AG04449 (cell line): ENCODE measurements at regions not wholly inside any gene's neighbourhood (a gene's known extent, or its start where the extent isn't known, plus 50 kb on each side); places are given as distances from the start of the nearest gene placed in this dataset.
"Not testable (repeated sequence)": the region's sequence is repeated elsewhere in the genome, so short reads cannot be mapped to it uniquely, and the experiment has no call there.

Experiments used
- CTCF ChIA-PET: fragments of 350-600 bp; formaldehyde crosslinking; extraction: SDS; loops from one replicate; lab custom pipeline; 2021; ENCODE audit warnings: antibody characterized with exemption; lab: Yijun Ruan, JAX
- POLR2A ChIA-PET: fragments of 400-600, 350-600 bp; formaldehyde crosslinking; extraction: SDS; loops from one replicate; lab custom pipeline; 2020; ENCODE audit warnings: antibody characterized with exemption, inconsistent platforms; lab: Yijun Ruan, JAX
- DNase-seq: peaks from one replicate; pipeline ENCODE4 v3.0.0-alpha.2; 2010; ENCODE audit warnings: low read depth, low spot score
- H3K4me3 ChIP-seq: 2 replicates; pipeline ENCODE4 v1.5.1; 2011; ENCODE audit warnings: low read depth, mild to moderate bottlenecking, control low read depth, low read length
- TF ChIP-seq, protein P1 (sequence below): IDR thresholded peaks from one replicate; pipeline ENCODE4 v1.5.1; 2011; ENCODE audit warnings: mild to moderate bottlenecking, moderate library complexity, low read length, control low read depth, inconsistent platforms; ENCODE audit not compliant: insufficient read depth; ENCODE audit errors: missing control alignments

- no peak overlapping the region for H3K4me3 ChIP-seq
- POLR2A ChIA-PET, result no interaction called here
- TF ChIP-seq, protein P1, sequence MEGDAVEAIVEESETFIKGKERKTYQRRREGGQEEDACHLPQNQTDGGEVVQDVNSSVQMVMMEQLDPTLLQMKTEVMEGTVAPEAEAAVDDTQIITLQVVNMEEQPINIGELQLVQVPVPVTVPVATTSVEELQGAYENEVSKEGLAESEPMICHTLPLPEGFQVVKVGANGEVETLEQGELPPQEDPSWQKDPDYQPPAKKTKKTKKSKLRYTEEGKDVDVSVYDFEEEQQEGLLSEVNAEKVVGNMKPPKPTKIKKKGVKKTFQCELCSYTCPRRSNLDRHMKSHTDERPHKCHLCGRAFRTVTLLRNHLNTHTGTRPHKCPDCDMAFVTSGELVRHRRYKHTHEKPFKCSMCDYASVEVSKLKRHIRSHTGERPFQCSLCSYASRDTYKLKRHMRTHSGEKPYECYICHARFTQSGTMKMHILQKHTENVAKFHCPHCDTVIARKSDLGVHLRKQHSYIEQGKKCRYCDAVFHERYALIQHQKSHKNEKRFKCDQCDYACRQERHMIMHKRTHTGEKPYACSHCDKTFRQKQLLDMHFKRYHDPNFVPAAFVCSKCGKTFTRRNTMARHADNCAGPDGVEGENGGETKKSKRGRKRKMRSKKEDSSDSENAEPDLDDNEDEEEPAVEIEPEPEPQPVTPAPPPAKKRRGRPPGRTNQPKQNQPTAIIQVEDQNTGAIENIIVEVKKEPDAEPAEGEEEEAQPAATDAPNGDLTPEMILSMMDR, result no peak
- no peak for DNase-seq
- CTCF ChIA-PET, result no interaction called here
These were observed 171.0 kb downstream of the ID4 start for GRCh38 chr6:20008131-20008530.

DNA sequence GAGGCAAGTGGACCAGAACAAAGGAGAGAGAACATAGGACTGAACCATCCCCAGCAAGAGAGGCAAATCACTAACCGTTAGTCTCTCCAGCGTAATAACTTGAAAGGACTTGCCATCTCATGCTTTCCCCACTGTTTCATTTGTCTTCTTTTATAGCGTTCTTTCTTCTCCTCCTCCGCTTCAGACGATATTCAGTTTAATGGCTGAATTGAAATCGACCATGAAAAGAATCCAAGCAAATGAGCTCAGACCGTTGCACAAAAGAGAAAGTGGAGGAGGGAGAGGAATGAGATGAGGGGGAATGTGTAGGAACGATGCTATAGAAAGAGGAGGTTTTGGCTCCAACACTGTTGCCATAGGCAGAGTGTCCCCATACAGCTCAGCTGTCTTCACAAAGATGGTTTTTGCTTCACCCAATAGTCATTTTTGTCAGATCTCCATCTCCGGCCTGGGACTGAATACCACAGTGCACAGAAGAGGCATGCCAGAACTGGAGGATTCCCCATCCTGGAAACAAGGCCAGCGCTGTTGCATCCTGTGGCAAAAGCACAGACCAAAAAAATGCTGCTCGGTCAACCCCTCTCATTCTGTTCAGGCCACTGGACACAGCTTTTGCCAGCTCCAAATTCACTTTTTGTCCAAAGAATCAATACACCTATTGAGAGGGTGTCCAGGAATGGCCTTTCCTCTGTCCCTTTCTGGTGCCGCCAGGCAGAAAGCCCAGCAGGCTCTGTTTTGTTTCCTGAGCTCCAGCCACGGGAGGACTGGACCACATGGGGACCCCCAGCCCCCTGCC is 176.1 kb downstream of the ID4 start:
- TF ChIP-seq, protein P1, result no peak
- DNase-seq, result no peak
- no peak overlapping the region for H3K4me3 ChIP-seq
- ChIA-PET CTCF (no interaction called here), POLR2A (no interaction called here)

DNA sequence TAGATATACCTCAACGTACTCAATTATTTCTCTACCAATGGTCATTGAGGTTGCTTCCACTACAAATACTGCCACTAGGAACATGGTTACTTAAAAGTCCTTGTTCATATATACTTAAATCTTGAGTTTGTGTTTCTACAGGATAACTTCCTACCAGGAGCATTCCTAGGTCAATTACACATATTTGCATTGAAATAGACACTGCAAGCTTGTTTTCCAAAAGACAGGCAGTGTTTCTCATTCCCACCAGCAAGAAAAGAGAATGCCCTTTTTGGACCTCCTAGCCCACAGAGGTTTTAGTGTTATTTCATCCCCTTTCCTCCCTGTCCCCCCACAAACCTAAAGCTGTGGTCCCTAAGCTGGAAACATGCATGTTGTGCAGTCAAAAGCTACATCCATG is 177.3 kb downstream of the ID4 start:
- H3K4me3 ChIP-seq, result no peak overlapping the region
- TF ChIP-seq, protein P1, result no peak
- POLR2A ChIA-PET, result no interaction called here
- no peak for DNase-seq
- CTCF ChIA-PET, result no interaction called here

DNA sequence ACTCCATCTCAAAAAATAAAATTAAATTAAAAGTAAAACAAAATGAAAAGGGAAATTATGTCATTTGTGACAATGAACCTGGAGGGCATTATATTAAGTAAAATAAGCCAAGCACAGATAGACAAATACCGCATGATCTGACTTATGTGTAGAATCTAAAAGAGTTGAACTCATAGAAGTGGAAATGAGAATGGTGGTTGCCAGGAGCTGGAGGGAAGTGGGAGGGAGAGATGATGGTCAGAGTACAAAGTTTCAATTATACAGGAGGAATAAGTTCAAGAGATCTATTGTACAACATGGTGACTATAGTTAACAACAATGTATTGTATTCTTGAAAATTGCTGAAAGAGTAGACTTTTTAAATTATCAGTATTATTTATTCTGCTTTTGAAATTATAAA is 183.4 kb downstream of the ID4 start:
- no peak for DNase-seq
- ChIA-PET POLR2A (no interaction called here), CTCF (no interaction called here)
- no peak overlapping the region for H3K4me3 ChIP-seq
- TF ChIP-seq, protein P1, result no peak

DNA sequence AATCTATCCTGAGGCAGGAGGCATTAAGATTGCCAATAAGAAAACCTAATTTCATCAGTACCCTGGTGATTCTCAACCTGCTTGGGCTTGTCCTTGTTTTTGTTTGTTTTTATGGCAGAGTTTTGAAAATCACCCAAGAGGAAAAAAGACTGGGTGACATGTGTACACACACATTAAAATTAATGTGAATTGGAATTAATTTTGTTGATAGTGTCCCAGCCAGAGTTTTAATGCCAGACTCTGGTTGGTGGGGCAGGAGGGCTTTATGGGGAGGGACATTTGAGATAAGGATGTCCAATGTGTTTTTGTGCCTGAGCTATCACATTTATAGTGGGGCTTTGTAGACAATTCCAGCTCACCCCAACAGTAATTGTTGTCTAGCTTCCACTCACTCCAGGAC is 184.6 kb downstream of the ID4 start:
- TF ChIP-seq, protein P1, result no peak
- ChIA-PET POLR2A (no interaction called here), CTCF (no interaction called here)
- DNase-seq, result no peak
- H3K4me3 ChIP-seq, result no peak overlapping the region

DNA sequence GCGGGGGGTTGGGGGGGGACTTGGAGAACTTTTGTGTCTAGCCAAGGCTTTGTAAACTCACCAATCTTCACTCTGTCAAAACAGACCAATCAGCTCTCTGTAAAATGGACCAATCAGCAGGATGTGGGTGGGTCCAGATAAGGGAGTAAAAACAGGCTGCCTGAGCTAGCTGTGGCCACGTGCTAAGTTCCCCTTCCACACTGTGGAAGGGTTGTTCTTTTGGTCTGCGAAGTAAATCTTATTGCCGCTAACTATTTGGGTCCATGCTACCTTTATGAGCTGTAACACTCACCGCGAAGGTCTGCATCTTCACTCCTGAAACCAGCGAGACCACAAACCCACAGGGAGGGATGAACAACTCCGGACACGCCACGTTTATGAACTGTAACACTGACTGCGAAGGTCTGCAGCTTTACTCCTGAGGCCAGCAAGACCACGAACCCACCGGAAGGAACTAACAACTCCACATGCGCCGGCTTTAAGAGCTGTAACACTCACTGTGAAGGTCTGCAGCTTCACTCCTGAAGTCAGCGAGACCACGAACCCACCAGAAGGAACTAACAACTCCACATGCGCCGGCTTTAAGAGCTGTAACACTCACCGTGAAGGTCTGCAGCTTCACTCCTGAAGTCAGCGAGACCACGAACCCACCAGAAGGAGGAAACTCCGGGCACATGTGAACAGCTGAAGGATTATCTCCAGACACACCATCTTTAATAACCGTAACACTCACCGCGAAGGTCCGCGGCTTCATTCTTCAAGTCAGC is 186.6 kb downstream of the ID4 start:
- H3K4me3 ChIP-seq, CTCF ChIA-PET, POLR2A ChIA-PET, DNase-seq: not testable (repeated sequence)
